GM23338 (cell line): ENCODE measurements at regions not wholly inside any gene's neighbourhood (a gene's known extent, or its start where the extent isn't known, plus 50 kb on each side); places are given as distances from the start of the nearest gene placed in this dataset.

ENCODE experiments used
- ATAC-seq: fragments of 200-7000 bp; cut with Tn5 transposase; 3 replicates; pipeline ENCODE4 v1.9.1; 2020
- DNase-seq: peaks from one replicate; pipeline ENCODE4 v3.0.0-alpha.2; 2015; ENCODE audit warnings: low spot score
- H2AFZ ChIP-seq: fragments of 200-600 bp; sonication (generic); 2 replicates; pipeline ENCODE4 v1.8.0; 2016; ENCODE audit warnings: antibody characterized with exemption, mild to moderate bottlenecking, moderate library complexity
- H3F3A ChIP-seq: fragments of 200-600 bp; sonication (generic); replicated peaks from 2 replicates; pipeline ENCODE4 v1.8.0; 2017; ENCODE audit warnings: antibody characterized with exemption, mixed run types, low read depth
- H3K27ac ChIP-seq: fragments of 200-600 bp; sonication (generic); 2 replicates; pipeline ENCODE4 v1.6.1; 2016; ENCODE audit warnings: low read depth
- H3K27me3 ChIP-seq: fragments of 200-600 bp; sonication (generic); 2 replicates; pipeline ENCODE4 v1.8.0; 2016; ENCODE audit warnings: mild to moderate bottlenecking, mixed run types, moderate library complexity; ENCODE audit not compliant: insufficient read depth
- H3K36me3 ChIP-seq: fragments of 200-600 bp; sonication (generic); 2 replicates; pipeline ENCODE4 v1.8.0; 2016; ENCODE audit warnings: mild to moderate bottlenecking; ENCODE audit not compliant: insufficient read depth
- H3K4me1 ChIP-seq: fragments of 200-600 bp; sonication (generic); 2 replicates; pipeline ENCODE4 v1.8.0; 2016; ENCODE audit warnings: mild to moderate bottlenecking, moderate library complexity; ENCODE audit not compliant: insufficient read depth
- H3K4me2 ChIP-seq: fragments of 200-600 bp; sonication (generic); 2 replicates; pipeline ENCODE4 v1.7.1; 2017; ENCODE audit warnings: mixed run types
- H3K4me3 ChIP-seq: fragments of 200-600 bp; sonication (generic); 2 replicates; pipeline ENCODE4 v1.6.1; 2016; ENCODE audit warnings: mixed run types
- H3K79me2 ChIP-seq: fragments of 200-600 bp; sonication (generic); replicated peaks from 2 replicates; pipeline ENCODE4 v1.8.0; 2017; ENCODE audit warnings: mild to moderate bottlenecking; ENCODE audit not compliant: insufficient read depth
- H3K9me2 ChIP-seq: fragments of 200-600 bp; sonication (generic); 2 replicates; pipeline ENCODE4 v1.8.0; 2017; ENCODE audit not compliant: insufficient read depth
- H4K20me1 ChIP-seq: fragments of 200-600 bp; sonication (generic); replicated peaks from 2 replicates; pipeline ENCODE4 v1.8.0; 2017; ENCODE audit warnings: mild to moderate bottlenecking; ENCODE audit not compliant: insufficient read depth
- H3K27ac Mint-ChIP-seq: 2 replicates; pipeline ENCODE4 v1.8.0; 2020; ENCODE audit warnings: inconsistent platforms, mild to moderate bottlenecking, moderate library complexity, mixed read lengths
- H3K27me3 Mint-ChIP-seq: 3 replicates; pipeline ENCODE4 v1.8.0; 2022; ENCODE audit warnings: low read depth, mild to moderate bottlenecking, moderate library complexity, mixed read lengths, inconsistent platforms; ENCODE audit not compliant: insufficient read depth, poor library complexity
- H3K36me3 Mint-ChIP-seq: 3 replicates; pipeline ENCODE4 v1.8.0; 2021; ENCODE audit warnings: low read depth, mild to moderate bottlenecking, inconsistent platforms, moderate library complexity, mixed read lengths
- H3K4me1 Mint-ChIP-seq: 3 replicates; pipeline ENCODE4 v1.8.0; 2020; ENCODE audit warnings: mild to moderate bottlenecking, inconsistent platforms, mixed read lengths
- H3K4me3 Mint-ChIP-seq: 3 replicates; pipeline ENCODE4 v1.8.0; 2021; ENCODE audit warnings: moderate library complexity, mild to moderate bottlenecking, inconsistent platforms, mixed read lengths
- H3K9me3 Mint-ChIP-seq: 3 replicates; pipeline ENCODE4 v1.8.0; 2020; ENCODE audit warnings: moderate library complexity, mild to moderate bottlenecking, inconsistent platforms, mixed read lengths
- CREB1 ChIP-seq: fragments of 250-450 bp; sonication (Bioruptor Pico); IDR thresholded peaks from 2 replicates; pipeline ENCODE4 v1.5.0; 2020; ENCODE audit warnings: low read depth, mild to moderate bottlenecking, moderate library complexity
- EZH2 ChIP-seq: fragments of 200-600 bp; sonication (generic); IDR thresholded peaks from one replicate; pipeline ENCODE4 v1.8.0; 2017; ENCODE audit warnings: antibody characterized with exemption, mild to moderate bottlenecking, low read depth; ENCODE audit not compliant: unreplicated experiment
- EZH2phosphoT487 ChIP-seq: fragments of 200-600 bp; sonication (generic); IDR thresholded peaks from one replicate; pipeline ENCODE4 v1.8.1; 2018; ENCODE audit warnings: antibody characterized with exemption; ENCODE audit not compliant: unreplicated experiment
- JUNB ChIP-seq: IDR thresholded peaks from one replicate; pipeline ENCODE4 v1.6.1; 2016; ENCODE audit warnings: antibody characterized with exemption; ENCODE audit not compliant: unreplicated experiment
- NANOG ChIP-seq: IDR thresholded peaks from 2 replicates; pipeline ENCODE4 v1.6.1; 2016; ENCODE audit warnings: antibody characterized with exemption, borderline replicate concordance
- POLR2AphosphoS5 ChIP-seq: IDR thresholded peaks from 2 replicates; pipeline ENCODE4 v1.6.1; 2016; ENCODE audit warnings: antibody characterized with exemption, low read depth
- STAT1 ChIP-seq: IDR thresholded peaks from one replicate; pipeline ENCODE4 v1.6.1; 2016; ENCODE audit warnings: antibody characterized with exemption; ENCODE audit not compliant: unreplicated experiment
- ZNF114 ChIP-seq: fragments of 250-450 bp; sonication (Bioruptor Pico); IDR thresholded peaks from 2 replicates; pipeline ENCODE4 v1.5.0; 2020; ENCODE audit warnings: mild to moderate bottlenecking, moderate library complexity
- ZNF331 ChIP-seq: fragments of 250-450 bp; sonication (Bioruptor Pico); IDR thresholded peaks from 2 replicates; pipeline ENCODE4 v1.5.0; 2020; ENCODE audit warnings: low read depth, mild to moderate bottlenecking, moderate library complexity
- ZNF462 ChIP-seq: fragments of 250-450 bp; sonication (Bioruptor Pico); IDR thresholded peaks from 2 replicates; pipeline ENCODE4 v1.5.0; 2020; ENCODE audit warnings: mild to moderate bottlenecking, moderate library complexity
- TF ChIP-seq, protein P1 (sequence below): IDR thresholded peaks from 2 replicates; pipeline ENCODE4 v1.6.1; 2016; ENCODE audit warnings: antibody characterized with exemption
- TF ChIP-seq, protein P2 (sequence below), 2 experiments: fragments of 200-600 bp in 1 of 2; sonication (generic) in 1 of 2; conservative IDR thresholded peaks; 2 replicates each; pipeline versions ENCODE4 v1.5.1 to v1.6.1; 2016 to 2017; ENCODE audit warnings: antibody characterized with exemption in 2 of 2, low read depth in 2 of 2, mild to moderate bottlenecking in 2 of 2, moderate library complexity in 1 of 2
- TF ChIP-seq, protein P3 (sequence below): IDR thresholded peaks from one replicate; pipeline ENCODE4 v1.6.1; 2018; ENCODE audit warnings: antibody characterized with exemption; ENCODE audit not compliant: unreplicated experiment

GRCh38 chr9:21549890-21550289 lies 67.8 kb upstream of the IFNE start:
- Histone ChIP-seq H3F3A (no peaks in the 10 kb centered on the region), H3K27me3 (no peaks in the 10 kb centered on the region), H3K79me2 (peaks cover 72% of the 10 kb centered on the region), H3K27ac (no peak overlapping the region), H3K4me2 (no peak overlapping the region), H3K9me2 (no peaks in the 10 kb centered on the region), H2AFZ (no peak overlapping the region), H3K4me3 (no peak overlapping the region), H3K36me3 (no peaks in the 10 kb centered on the region), H3K4me1 (peaks cover 55% of the 10 kb centered on the region), H4K20me1 (no peaks in the 10 kb centered on the region)
- Mint-ChIP-seq H3K27ac (no peak overlapping the region), H3K4me3 (no peak overlapping the region), H3K9me3 (peaks cover under 1% of the 10 kb centered on the region; the same call in 1 of the 3 replicates), H3K27me3 (no peaks in the 10 kb centered on the region), H3K36me3 (peaks cover under 1% of the 10 kb centered on the region; the same call in 1 of the 3 replicates), H3K4me1 (peaks cover 42% of the 10 kb centered on the region)
- no peak for DNase-seq
- TF ChIP-seq JUNB: no peak
- TF ChIP-seq POLR2AphosphoS5: no peak
- TF ChIP-seq ZNF462: no peak
- TF ChIP-seq, protein P1, sequence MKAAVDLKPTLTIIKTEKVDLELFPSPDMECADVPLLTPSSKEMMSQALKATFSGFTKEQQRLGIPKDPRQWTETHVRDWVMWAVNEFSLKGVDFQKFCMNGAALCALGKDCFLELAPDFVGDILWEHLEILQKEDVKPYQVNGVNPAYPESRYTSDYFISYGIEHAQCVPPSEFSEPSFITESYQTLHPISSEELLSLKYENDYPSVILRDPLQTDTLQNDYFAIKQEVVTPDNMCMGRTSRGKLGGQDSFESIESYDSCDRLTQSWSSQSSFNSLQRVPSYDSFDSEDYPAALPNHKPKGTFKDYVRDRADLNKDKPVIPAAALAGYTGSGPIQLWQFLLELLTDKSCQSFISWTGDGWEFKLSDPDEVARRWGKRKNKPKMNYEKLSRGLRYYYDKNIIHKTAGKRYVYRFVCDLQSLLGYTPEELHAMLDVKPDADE: no peak
- TF ChIP-seq STAT1: no peak
- no peak for TF ChIP-seq CREB1 (CRISPR knock-in tag)
- no peak for TF ChIP-seq ZNF114
- TF ChIP-seq, protein P2, sequence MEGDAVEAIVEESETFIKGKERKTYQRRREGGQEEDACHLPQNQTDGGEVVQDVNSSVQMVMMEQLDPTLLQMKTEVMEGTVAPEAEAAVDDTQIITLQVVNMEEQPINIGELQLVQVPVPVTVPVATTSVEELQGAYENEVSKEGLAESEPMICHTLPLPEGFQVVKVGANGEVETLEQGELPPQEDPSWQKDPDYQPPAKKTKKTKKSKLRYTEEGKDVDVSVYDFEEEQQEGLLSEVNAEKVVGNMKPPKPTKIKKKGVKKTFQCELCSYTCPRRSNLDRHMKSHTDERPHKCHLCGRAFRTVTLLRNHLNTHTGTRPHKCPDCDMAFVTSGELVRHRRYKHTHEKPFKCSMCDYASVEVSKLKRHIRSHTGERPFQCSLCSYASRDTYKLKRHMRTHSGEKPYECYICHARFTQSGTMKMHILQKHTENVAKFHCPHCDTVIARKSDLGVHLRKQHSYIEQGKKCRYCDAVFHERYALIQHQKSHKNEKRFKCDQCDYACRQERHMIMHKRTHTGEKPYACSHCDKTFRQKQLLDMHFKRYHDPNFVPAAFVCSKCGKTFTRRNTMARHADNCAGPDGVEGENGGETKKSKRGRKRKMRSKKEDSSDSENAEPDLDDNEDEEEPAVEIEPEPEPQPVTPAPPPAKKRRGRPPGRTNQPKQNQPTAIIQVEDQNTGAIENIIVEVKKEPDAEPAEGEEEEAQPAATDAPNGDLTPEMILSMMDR (conservative IDR thresholded peaks at IDR 0.05; ENCODE audit: low read depth in 2 of 2): no peak
- TF ChIP-seq ZNF331 (CRISPR knock-in tag): no peak
- no peak for TF ChIP-seq NANOG
- TF ChIP-seq, protein P3, sequence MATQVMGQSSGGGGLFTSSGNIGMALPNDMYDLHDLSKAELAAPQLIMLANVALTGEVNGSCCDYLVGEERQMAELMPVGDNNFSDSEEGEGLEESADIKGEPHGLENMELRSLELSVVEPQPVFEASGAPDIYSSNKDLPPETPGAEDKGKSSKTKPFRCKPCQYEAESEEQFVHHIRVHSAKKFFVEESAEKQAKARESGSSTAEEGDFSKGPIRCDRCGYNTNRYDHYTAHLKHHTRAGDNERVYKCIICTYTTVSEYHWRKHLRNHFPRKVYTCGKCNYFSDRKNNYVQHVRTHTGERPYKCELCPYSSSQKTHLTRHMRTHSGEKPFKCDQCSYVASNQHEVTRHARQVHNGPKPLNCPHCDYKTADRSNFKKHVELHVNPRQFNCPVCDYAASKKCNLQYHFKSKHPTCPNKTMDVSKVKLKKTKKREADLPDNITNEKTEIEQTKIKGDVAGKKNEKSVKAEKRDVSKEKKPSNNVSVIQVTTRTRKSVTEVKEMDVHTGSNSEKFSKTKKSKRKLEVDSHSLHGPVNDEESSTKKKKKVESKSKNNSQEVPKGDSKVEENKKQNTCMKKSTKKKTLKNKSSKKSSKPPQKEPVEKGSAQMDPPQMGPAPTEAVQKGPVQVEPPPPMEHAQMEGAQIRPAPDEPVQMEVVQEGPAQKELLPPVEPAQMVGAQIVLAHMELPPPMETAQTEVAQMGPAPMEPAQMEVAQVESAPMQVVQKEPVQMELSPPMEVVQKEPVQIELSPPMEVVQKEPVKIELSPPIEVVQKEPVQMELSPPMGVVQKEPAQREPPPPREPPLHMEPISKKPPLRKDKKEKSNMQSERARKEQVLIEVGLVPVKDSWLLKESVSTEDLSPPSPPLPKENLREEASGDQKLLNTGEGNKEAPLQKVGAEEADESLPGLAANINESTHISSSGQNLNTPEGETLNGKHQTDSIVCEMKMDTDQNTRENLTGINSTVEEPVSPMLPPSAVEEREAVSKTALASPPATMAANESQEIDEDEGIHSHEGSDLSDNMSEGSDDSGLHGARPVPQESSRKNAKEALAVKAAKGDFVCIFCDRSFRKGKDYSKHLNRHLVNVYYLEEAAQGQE: no peak
- TF ChIP-seq EZH2phosphoT487: no peak
- TF ChIP-seq EZH2: no peak
- no peak for ATAC-seq
